Lower leg skin (tissue), 4 donors: ENCODE measurements at regions not wholly inside any gene's neighbourhood (a gene's known extent, or its start where the extent isn't known, plus 50 kb on each side); places are given as distances from the start of the nearest gene placed in this dataset.
A peak's percentile ranks its signal among the peaks of the same experiment; 100 is the strongest.

ENCODE experiments used
- DNase-seq, 2 donors: peaks; one replicate each; pipeline ENCODE4 v3.0.0-alpha.2; 2019; ENCODE audit warnings: low spot score in 2 of 2
- H3K4me3 ChIP-seq: fragments of 200-600 bp; sonication (generic); 2 replicates; pipeline ENCODE4 v1.5.1; 2017; ENCODE audit warnings: mild to moderate bottlenecking, low read depth; ENCODE audit not compliant: poor library complexity, severe bottlenecking
- POLR2A ChIP-seq, 2 donors: fragments of 450-650 bp; IDR thresholded peaks; one replicate each; pipeline ENCODE4 v1.6.1; 2016 to 2017; ENCODE audit warnings: antibody characterized with exemption in 2 of 2, mild to moderate bottlenecking in 1 of 2, moderate library complexity in 1 of 2
- WGBS, 2 donors: methylation state at CpG; one replicate each; pipeline ENCODE4 v1.1.5; 2018; 5-methylcytosine and 5-hydroxymethylcytosine counted together
- intact Hi-C: fragments of 100-400 bp; cut with DNase I; formaldehyde crosslinking; loops from one replicate; pipeline ENCODE4 v1.15.0; 2023; ENCODE audit warnings: low total_unique reads
- TF ChIP-seq, protein P1 (sequence below), 3 donors: fragments of 450-650 bp; IDR thresholded peaks; one replicate each; pipeline ENCODE4 v1.5.1; 2016; ENCODE audit warnings: antibody characterized with exemption in 3 of 3, mild to moderate bottlenecking in 3 of 3, moderate library complexity in 2 of 3

DNA sequence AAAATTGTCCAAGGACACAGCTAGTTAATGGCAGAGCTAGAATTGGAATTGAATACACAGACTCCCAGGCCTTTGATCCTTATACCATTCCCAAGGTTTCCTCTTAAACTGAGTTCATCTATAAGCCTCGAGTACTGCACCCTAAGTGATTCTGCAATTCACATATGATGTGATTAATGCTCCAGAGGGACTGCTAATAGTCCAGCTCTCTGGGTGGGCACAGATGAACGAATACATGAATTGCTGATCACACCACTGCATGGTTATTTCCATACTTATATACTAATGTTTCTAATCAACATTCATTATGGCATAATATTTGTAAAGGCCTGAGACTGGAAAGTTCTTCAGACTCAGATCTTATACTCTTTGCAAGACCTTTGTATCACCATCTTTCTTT lies 101.8 kb downstream of the NUFIP1 start:
- TF ChIP-seq POLR2A (IDR thresholded peaks at IDR 0.05): no peak
- TF ChIP-seq, protein P1, sequence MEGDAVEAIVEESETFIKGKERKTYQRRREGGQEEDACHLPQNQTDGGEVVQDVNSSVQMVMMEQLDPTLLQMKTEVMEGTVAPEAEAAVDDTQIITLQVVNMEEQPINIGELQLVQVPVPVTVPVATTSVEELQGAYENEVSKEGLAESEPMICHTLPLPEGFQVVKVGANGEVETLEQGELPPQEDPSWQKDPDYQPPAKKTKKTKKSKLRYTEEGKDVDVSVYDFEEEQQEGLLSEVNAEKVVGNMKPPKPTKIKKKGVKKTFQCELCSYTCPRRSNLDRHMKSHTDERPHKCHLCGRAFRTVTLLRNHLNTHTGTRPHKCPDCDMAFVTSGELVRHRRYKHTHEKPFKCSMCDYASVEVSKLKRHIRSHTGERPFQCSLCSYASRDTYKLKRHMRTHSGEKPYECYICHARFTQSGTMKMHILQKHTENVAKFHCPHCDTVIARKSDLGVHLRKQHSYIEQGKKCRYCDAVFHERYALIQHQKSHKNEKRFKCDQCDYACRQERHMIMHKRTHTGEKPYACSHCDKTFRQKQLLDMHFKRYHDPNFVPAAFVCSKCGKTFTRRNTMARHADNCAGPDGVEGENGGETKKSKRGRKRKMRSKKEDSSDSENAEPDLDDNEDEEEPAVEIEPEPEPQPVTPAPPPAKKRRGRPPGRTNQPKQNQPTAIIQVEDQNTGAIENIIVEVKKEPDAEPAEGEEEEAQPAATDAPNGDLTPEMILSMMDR (IDR thresholded peaks at IDR 0.05): no peak
- no peak for DNase-seq
- WGBS, 2 donors: 74 to 81% methylated on average over 2 of the region's 2 CpGs
- no peak overlapping the region for H3K4me3 ChIP-seq
- intact Hi-C loops: no loop called here

DNA sequence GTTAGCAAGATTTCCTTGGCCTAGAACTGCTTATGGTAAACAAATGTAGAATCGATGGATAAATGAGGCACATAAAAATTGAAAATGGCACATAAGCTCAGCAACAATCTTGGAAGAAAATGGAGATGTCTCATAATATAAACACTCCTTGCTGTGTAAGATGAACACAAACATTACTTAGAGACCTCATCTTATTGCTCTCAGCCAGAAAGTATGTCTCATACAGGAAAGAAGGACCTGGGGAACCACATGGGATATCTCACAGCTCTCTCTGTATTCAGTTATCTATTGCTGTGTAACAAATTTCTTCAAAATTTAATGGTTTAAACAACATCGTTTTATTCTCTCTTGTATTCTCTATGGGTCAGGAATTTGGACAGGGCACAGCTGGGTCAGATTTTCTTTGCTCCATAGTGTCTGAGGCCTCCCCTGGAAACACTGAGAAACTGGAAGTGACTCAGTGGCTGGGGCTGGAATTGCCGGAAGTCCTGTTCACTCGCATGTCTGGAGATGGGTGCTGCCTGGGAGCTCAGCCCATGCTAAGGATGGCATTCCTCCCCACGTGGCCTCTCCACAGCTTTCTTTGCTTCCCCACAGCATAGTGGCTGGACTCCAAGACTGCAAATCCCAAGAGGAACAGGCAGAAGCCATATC lies 105.1 kb downstream of the NUFIP1 start:
- TF ChIP-seq, protein P1 (IDR thresholded peaks at IDR 0.05): no peak
- no peak for TF ChIP-seq POLR2A (IDR thresholded peaks at IDR 0.05)
- WGBS, 2 donors: 76 to 80% methylated on average over 5 of the region's 5 CpGs
- intact Hi-C loops: no loop called here
- H3K4me3 ChIP-seq: no peak overlapping the region
- DNase-seq: no peak

DNA sequence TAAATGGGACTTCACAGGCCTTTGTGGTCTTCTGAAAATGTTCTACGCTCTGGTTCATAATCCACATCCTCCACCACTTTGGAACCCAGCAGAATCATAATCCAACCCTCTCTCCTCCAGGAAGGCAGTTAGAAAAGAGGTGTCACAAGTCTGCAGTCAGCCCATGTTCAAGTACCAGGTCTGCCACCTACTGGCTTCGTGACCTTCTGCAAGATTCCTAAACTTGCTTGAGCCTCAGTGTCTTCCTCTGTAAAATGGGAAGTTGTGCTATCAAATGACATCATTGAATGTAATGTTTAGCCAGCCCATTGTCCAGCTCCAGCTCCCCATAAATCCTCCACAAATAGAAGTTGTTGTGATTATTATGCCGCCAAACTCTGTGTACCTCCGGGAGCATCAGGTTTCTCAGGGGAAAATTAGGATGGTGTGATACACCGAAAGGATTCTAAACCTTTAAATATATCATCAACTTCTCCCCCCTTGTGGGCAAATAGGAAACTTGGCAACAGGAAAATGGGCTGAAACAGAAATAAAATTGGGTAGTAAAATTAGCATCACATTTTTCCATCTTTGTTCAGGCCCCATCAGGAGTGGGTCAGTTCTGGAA lies 109.7 kb downstream of the NUFIP1 start:
- no peak for DNase-seq
- WGBS, 2 donors: 84 to 88% methylated on average over 5 of the region's 5 CpGs
- intact Hi-C loops: loop anchor here (5.0 kb wide), 1 partner anchor 402 kb away; no protein-coding TSS in a partner anchor
- TF ChIP-seq POLR2A (IDR thresholded peaks at IDR 0.05): no peak
- TF ChIP-seq, protein P1 (IDR thresholded peaks at IDR 0.05): no peak
- H3K4me3 ChIP-seq: no peak overlapping the region

DNA sequence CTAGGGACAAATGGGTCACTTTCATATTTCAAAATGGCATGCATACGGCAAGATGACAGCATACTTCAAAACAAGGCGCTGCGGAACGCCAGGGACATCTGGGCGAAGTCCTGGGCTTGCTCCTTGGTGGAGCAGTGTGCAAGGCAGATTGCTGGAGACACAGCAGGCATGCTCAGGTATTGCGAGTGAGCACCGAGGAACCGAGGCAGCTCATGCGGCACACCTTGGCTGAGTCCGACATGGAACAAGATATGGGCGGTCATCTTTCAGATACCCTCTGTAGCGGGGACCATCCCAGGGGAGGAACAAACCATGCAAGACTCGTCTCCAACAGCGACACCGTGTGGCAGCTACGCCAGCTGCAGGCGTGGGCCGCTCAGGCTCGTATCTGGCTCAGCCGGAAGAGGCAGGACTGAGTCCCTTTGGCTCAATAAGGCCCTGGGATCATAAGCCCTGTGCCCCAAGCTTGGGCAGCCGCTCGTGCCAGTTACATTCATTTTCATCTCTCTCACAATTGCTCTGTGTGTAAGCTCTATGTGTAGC lies 112.4 kb downstream of the NUFIP1 start:
- no peak overlapping the region for H3K4me3 ChIP-seq
- TF ChIP-seq, protein P1 (IDR thresholded peaks at IDR 0.05): no peak
- TF ChIP-seq POLR2A (IDR thresholded peaks at IDR 0.05): no peak
- WGBS, 2 donors: 82 to 84% methylated on average over 20 to 22 of the region's 22 CpGs
- DNase-seq: no peak
- intact Hi-C loops: loop anchor here (5.0 kb wide), 1 partner anchor 400 kb away; no protein-coding TSS in a partner anchor

DNA sequence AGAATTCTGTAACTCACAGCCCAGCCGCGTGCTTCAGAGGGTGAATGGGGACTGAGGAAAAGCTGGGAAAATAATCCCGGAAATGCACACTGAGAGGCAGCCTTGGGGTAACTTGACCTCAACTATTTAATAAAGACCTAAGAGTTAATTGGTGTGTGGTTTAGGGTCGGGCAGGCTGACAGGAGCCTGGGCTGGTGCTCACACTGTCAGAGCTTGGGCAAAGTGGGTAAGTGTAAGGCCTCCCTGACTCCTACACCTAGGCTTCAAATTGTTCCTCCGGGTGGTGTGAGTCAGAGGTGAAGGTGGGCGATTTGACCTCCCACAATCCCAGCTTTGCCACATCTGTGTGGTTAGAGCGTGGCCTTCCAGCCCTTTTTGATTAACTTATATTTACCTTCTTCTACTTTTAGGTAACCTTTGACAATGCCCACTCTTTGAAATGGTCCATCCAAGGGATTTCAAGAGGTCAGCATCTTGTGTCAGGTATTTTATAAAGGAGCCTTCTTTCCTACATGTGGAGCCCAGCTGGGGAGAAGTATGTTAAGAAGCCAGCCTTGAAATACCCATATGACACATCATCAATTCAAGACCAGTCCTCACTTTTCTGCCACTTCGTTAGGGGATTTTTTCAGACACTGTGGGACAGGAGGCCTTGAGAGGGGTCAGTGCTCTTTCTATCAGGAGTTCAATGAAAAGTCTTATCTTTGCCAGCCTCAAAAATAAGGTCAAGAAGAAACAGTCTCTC lies 114.2 kb downstream of the NUFIP1 start:
- no peak overlapping the region for H3K4me3 ChIP-seq
- TF ChIP-seq POLR2A (IDR thresholded peaks at IDR 0.05): no peak
- TF ChIP-seq, protein P1 (IDR thresholded peaks at IDR 0.05): no peak
- WGBS, 2 donors: 79 to 82% methylated on average over 8 of the region's 8 CpGs
- peak in 1 of 2 donors; percentile 52 for DNase-seq
- intact Hi-C loops: loop anchor here (5.0 kb wide), 1 partner anchor 398 kb away; no protein-coding TSS in a partner anchor
